Trophoblast cell (in vitro differentiated cells and primary cell): ENCODE measurements at regions not wholly inside any gene's neighbourhood (a gene's known extent, or its start where the extent isn't known, plus 50 kb on each side); places are given as distances from the start of the nearest gene placed in this dataset.

Experiments
- DNase-seq, 2 donors: peaks; one replicate each; pipeline ENCODE4 v3.0.0-alpha.2; 2016
- H2AFZ ChIP-seq: 2 replicates; pipeline ENCODE4 v1.6.1; 2013; ENCODE audit warnings: low read length, moderate library complexity, mild to moderate bottlenecking; ENCODE audit not compliant: insufficient read depth, poor library complexity
- H2AK5ac ChIP-seq: 2 replicates; pipeline ENCODE4 v1.6.1; 2013; ENCODE audit warnings: mild to moderate bottlenecking, low read length
- H2BK120ac ChIP-seq: 2 replicates; pipeline ENCODE4 v1.6.1; 2013; ENCODE audit warnings: low read length, mild to moderate bottlenecking, moderate library complexity; ENCODE audit not compliant: insufficient read depth, poor library complexity
- H2BK12ac ChIP-seq: 2 replicates; pipeline ENCODE4 v1.6.1; 2013; ENCODE audit warnings: mild to moderate bottlenecking, low read length, moderate library complexity
- H2BK5ac ChIP-seq: 2 replicates; pipeline ENCODE4 v1.6.1; 2013; ENCODE audit warnings: low read length, low read depth, moderate library complexity, mild to moderate bottlenecking; ENCODE audit not compliant: poor library complexity
- H3K14ac ChIP-seq: 2 replicates; pipeline ENCODE4 v1.6.1; 2013; ENCODE audit warnings: mild to moderate bottlenecking, low read length
- H3K18ac ChIP-seq: 2 replicates; pipeline ENCODE4 v1.6.1; 2013; ENCODE audit warnings: mild to moderate bottlenecking, low read length
- H3K23ac ChIP-seq: 2 replicates; pipeline ENCODE4 v1.6.1; 2013; ENCODE audit warnings: low read length
- H3K27ac ChIP-seq: 2 replicates; pipeline ENCODE4 v1.5.1; 2013; ENCODE audit warnings: low read depth, mild to moderate bottlenecking, inconsistent platforms, low read length, moderate library complexity
- H3K27me3 ChIP-seq: 2 replicates; pipeline ENCODE4 v1.6.1; 2013; ENCODE audit warnings: inconsistent platforms, mild to moderate bottlenecking, low read length, moderate library complexity; ENCODE audit not compliant: insufficient read depth
- H3K36me3 ChIP-seq, 2 experiments: 1 replicate in 1 of 2; 2 replicates in 1 of 2; pipeline ENCODE4 v1.6.1; 2013; ENCODE audit warnings: low read length in 2 of 2, mild to moderate bottlenecking in 2 of 2, moderate library complexity in 1 of 2; ENCODE audit not compliant: insufficient read depth in 2 of 2, control insufficient read depth in 1 of 2
- H3K4ac ChIP-seq: 2 replicates; pipeline ENCODE4 v1.6.1; 2013; ENCODE audit warnings: low read depth, mild to moderate bottlenecking, low read length, moderate library complexity
- H3K4me1 ChIP-seq, 2 experiments: 1 replicate in 1 of 2; 2 replicates in 1 of 2; pipeline ENCODE4 v1.6.1; 2013; ENCODE audit warnings: low read length in 2 of 2, mild to moderate bottlenecking in 2 of 2, moderate library complexity in 1 of 2; ENCODE audit not compliant: insufficient read depth in 2 of 2, control insufficient read depth in 1 of 2
- H3K4me2 ChIP-seq: 2 replicates; pipeline ENCODE4 v1.6.1; 2013; ENCODE audit warnings: inconsistent platforms, mild to moderate bottlenecking, low read length, moderate library complexity
- H3K4me3 ChIP-seq: 2 replicates; pipeline ENCODE4 v1.5.1; 2013; ENCODE audit warnings: mild to moderate bottlenecking, low read depth, low read length, inconsistent platforms
- H3K79me1 ChIP-seq: one replicate; pipeline ENCODE4 v1.6.1; 2013; ENCODE audit warnings: low read length
- H3K79me2 ChIP-seq: 2 replicates; pipeline ENCODE4 v1.6.1; 2013; ENCODE audit warnings: low read length, mild to moderate bottlenecking; ENCODE audit not compliant: control insufficient read depth, insufficient read depth, poor library complexity
- H3K9ac ChIP-seq: 2 replicates; pipeline ENCODE4 v1.6.1; 2013; ENCODE audit warnings: mild to moderate bottlenecking, low read length
- H3K9me3 ChIP-seq: 2 replicates; pipeline ENCODE4 v1.6.1; 2013; ENCODE audit warnings: low read depth, mild to moderate bottlenecking, control low read depth, inconsistent platforms, low read length; ENCODE audit not compliant: insufficient read depth
- H4K12ac ChIP-seq: 2 replicates; pipeline ENCODE4 v1.6.1; 2013; ENCODE audit warnings: low read depth, mild to moderate bottlenecking, low read length, moderate library complexity
- H4K8ac ChIP-seq: 2 replicates; pipeline ENCODE4 v1.6.1; 2013; ENCODE audit warnings: low read depth, mild to moderate bottlenecking, low read length, moderate library complexity
- H4K91ac ChIP-seq: one replicate; pipeline ENCODE4 v1.6.1; 2013; ENCODE audit warnings: low read depth, mild to moderate bottlenecking, low read length, moderate library complexity
- WGBS: extraction: QIAGEN DNeasy Blood & Tissue Kit; methylation state at CpG from one replicate; pipeline ENCODE4 v1.1.7; 2013; ENCODE audit warnings: missing lambda C conversion rate; ENCODE audit not compliant: insufficient read length, insufficient coverage; ENCODE audit errors: extremely low coverage; 5-methylcytosine and 5-hydroxymethylcytosine counted together

- Histone ChIP-seq H2BK120ac (no peak overlapping the region), H3K4me3 (no peak overlapping the region), H2AK5ac (no peak overlapping the region), H2BK5ac (no peak overlapping the region), H3K9me3 (no peaks in the 10 kb centered on the region), H3K79me1 (no peaks in the 10 kb centered on the region), H3K27ac (no peak overlapping the region), H3K9ac (no peak overlapping the region), H2AFZ (no peak overlapping the region), H2BK12ac (no peak overlapping the region), H3K4ac (no peak overlapping the region), H3K27me3 (no peaks in the 10 kb centered on the region), H3K18ac (no peak overlapping the region), H3K4me1 (no peaks in the 10 kb centered on the region), H4K8ac (no peak overlapping the region), H4K91ac (no peak overlapping the region), H3K36me3 (no peaks in the 10 kb centered on the region), H3K23ac (no peak overlapping the region), H3K79me2 (no peaks in the 10 kb centered on the region), H3K4me2 (no peak overlapping the region), H3K14ac (no peak overlapping the region), H4K12ac (no peak overlapping the region)
- WGBS, result no CpG with 5 or more reads among the region's 9 CpGs
- DNase-seq, result no peak
Measured at GRCh38 chr20:12700701-12701100, 308.1 kb upstream of the SPTLC3 start.

- no CpG with 5 or more reads among the region's 1 CpG for WGBS
- no peak overlapping the region for H3K9ac ChIP-seq
- no peaks in the 10 kb centered on the region for H3K36me3 ChIP-seq
- no peak overlapping the region for H3K18ac ChIP-seq
- no peak overlapping the region for H3K4me3 ChIP-seq
- DNase-seq, result no peak
- no peak overlapping the region for H3K27ac ChIP-seq
- H3K23ac ChIP-seq, result no peak overlapping the region
- no peak overlapping the region for H2AFZ ChIP-seq
- no peak overlapping the region for H2BK12ac ChIP-seq
- H3K9me3 ChIP-seq, result no peaks in the 10 kb centered on the region
- H4K8ac ChIP-seq, result no peak overlapping the region
- no peak overlapping the region for H2AK5ac ChIP-seq
- no peaks in the 10 kb centered on the region for H3K79me2 ChIP-seq
- H4K12ac ChIP-seq, result no peak overlapping the region
- no peak overlapping the region for H3K4ac ChIP-seq
- no peaks in the 10 kb centered on the region for H3K79me1 ChIP-seq
- H3K14ac ChIP-seq, result no peak overlapping the region
- H2BK120ac ChIP-seq, result no peak overlapping the region
- H3K27me3 ChIP-seq, result no peaks in the 10 kb centered on the region
- no peak overlapping the region for H3K4me2 ChIP-seq
- H2BK5ac ChIP-seq, result no peak overlapping the region
- no peaks in the 10 kb centered on the region for H3K4me1 ChIP-seq
- H4K91ac ChIP-seq, result no peak overlapping the region
Measured at GRCh38 chr20:12702312-12702711, 306.5 kb upstream of the SPTLC3 start.

DNA sequence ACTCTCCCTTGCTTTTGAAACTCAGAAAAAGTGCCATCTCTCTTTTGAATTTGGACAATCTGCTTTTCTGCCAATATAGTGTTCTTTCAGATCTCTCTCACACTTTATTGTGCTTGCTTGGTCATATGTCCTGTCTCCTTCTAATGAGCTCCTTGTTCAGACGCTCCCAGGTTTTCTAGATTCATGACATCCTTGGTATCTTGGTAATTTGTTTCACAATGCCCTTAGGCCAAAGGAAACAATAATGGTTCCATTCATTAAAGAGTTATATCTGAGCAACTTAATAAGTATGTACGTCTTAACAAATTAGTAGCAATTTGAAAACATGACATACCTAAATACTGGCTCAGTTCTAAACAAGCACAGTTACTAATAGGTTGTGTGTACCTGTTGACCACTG, 293.4 kb upstream of the SPTLC3 start:
- DNase-seq, result peak; percentile 15 to 65
- H3K27me3 ChIP-seq, result no peaks in the 10 kb centered on the region
- H3K9me3 ChIP-seq, result no peaks in the 10 kb centered on the region
- no peak overlapping the region for H3K23ac ChIP-seq
- H2AFZ ChIP-seq, result no peak overlapping the region
- H3K4me1 ChIP-seq, result no peaks in the 10 kb centered on the region
- H3K27ac ChIP-seq, result no peak overlapping the region
- no CpG with 5 or more reads among the region's 2 CpGs for WGBS
- no peak overlapping the region for H3K4me3 ChIP-seq
- H2BK120ac ChIP-seq, result no peak overlapping the region
- H4K91ac ChIP-seq, result no peak overlapping the region
- H3K14ac ChIP-seq, result no peak overlapping the region
- H3K4ac ChIP-seq, result no peak overlapping the region
- H2BK12ac ChIP-seq, result no peak overlapping the region
- no peak overlapping the region for H2AK5ac ChIP-seq
- no peak overlapping the region for H4K12ac ChIP-seq
- H3K36me3 ChIP-seq, result no peaks in the 10 kb centered on the region
- H3K4me2 ChIP-seq, result no peak overlapping the region
- no peak overlapping the region for H3K9ac ChIP-seq
- H4K8ac ChIP-seq, result no peak overlapping the region
- H3K79me2 ChIP-seq, result no peaks in the 10 kb centered on the region
- no peak overlapping the region for H2BK5ac ChIP-seq
- H3K79me1 ChIP-seq, result no peaks in the 10 kb centered on the region
- H3K18ac ChIP-seq, result no peak overlapping the region

DNA sequence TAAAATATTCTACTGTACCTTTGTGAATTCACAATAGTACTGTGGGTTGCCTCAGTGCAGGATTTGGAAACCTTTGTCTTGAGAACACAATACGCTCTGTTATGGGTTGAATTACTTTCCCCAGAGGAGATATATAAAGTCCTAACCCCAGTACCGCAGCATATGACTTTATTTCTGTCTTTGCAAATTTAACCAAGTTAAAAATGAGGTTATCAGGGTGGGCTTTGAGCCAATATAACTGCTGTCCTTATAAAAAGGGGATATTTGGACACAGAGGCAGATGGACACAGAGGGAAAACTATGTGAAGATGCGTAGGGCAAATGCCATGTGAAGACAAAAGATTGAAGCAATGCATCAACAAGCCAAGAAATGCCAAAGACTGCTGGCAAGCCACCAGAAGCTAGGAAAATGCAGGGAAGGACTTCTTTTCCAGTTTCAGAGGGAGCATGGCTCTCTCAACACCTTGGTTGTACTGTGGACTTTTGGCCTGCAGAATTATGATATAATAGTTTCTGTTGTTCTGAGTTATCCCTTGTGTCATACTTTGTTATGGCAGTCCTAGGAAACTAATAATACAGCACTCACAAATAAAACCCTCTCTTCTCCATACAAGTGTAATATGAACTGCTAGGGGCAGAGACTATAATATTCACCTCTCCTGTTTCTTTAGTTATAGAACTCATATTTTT, 292.6 kb upstream of the SPTLC3 start:
- no CpG with 5 or more reads among the region's 3 CpGs for WGBS
- Histone ChIP-seq H2AK5ac (no peak overlapping the region), H3K4me1 (no peaks in the 10 kb centered on the region), H4K8ac (no peak overlapping the region), H2BK12ac (no peak overlapping the region), H3K4ac (no peak overlapping the region), H2AFZ (no peak overlapping the region), H2BK120ac (no peak overlapping the region), H3K36me3 (no peaks in the 10 kb centered on the region), H2BK5ac (no peak overlapping the region), H3K27me3 (no peaks in the 10 kb centered on the region), H3K79me1 (no peaks in the 10 kb centered on the region), H3K4me3 (no peak overlapping the region), H3K14ac (no peak overlapping the region), H3K23ac (no peak overlapping the region), H3K18ac (no peak overlapping the region), H3K4me2 (no peak overlapping the region), H3K9ac (no peak overlapping the region), H3K27ac (no peak overlapping the region), H3K9me3 (no peaks in the 10 kb centered on the region), H4K91ac (no peak overlapping the region), H3K79me2 (no peaks in the 10 kb centered on the region), H4K12ac (no peak overlapping the region)
- no peak for DNase-seq
